ENCODE measurements at regions not wholly inside any gene's neighbourhood (a gene's known extent, or its start where the extent isn't known, plus 50 kb on each side); places are given as distances from the start of the nearest gene placed in this dataset.

GRCh38 chrX:41002026-41002425 is 83.2 kb upstream of the USP9X start:
- Histone ChIP-seq H3K4me3 (ENCODE audit: low read depth, low read length, poor library complexity, severe bottlenecking) (no peak overlapping the region), H3K79me2 (ENCODE audit: insufficient read depth, low read length) (no peaks in the 10 kb centered on the region)

GRCh38 chrX:41003506-41004270 is 81.6 kb upstream of the USP9X start:
- Histone ChIP-seq H3K4me3 (ENCODE audit: low read depth, low read length, poor library complexity, severe bottlenecking) (no peak overlapping the region), H3K9me2 (ENCODE audit: low read depth, low read length) (no peaks in the 10 kb centered on the region), H3K36me3 (ENCODE audit: insufficient read depth, low read length) (no peaks in the 10 kb centered on the region), H3K79me2 (ENCODE audit: insufficient read depth, low read length) (no peaks in the 10 kb centered on the region), H3K9me3 (ENCODE audit: low read length) (no peaks in the 10 kb centered on the region), H4K20me1 (ENCODE audit: insufficient read depth, low read length) (no peaks in the 10 kb centered on the region), H3K27ac (ENCODE audit: low read depth, low read length, poor library complexity, severe bottlenecking) (no peak overlapping the region), H3K27me3 (ENCODE audit: insufficient read depth, low read length) (no peaks in the 10 kb centered on the region), H2AFZ (ENCODE audit: low read length) (no peak overlapping the region), H3K4me2 (ENCODE audit: low read length) (no peak overlapping the region), H3K4me1 (ENCODE audit: insufficient read depth, low read length, severe bottlenecking) (no peaks in the 10 kb centered on the region), H3K9ac (ENCODE audit: low read length) (no peak overlapping the region), H3F3A (ENCODE audit: insufficient read depth, low read length) (no peaks in the 10 kb centered on the region)
- TF ChIP-seq CTCF (IDR thresholded peaks at IDR 0.05; ENCODE audit: low read length) (no peak), EZH2 (IDR thresholded peaks at IDR 0.05; ENCODE audit: borderline replicate concordance, low read length) (no peak)

More at GRCh38 chrX:41002026-41002425, 83.2 kb upstream of the USP9X start:
- Histone ChIP-seq H3K9ac (ENCODE audit: low read length) (no peak overlapping the region), H3K27me3 (ENCODE audit: insufficient read depth, low read length) (no peaks in the 10 kb centered on the region), H3F3A (ENCODE audit: insufficient read depth, low read length) (no peaks in the 10 kb centered on the region), H3K9me2 (ENCODE audit: low read depth, low read length) (no peaks in the 10 kb centered on the region), H3K9me3 (ENCODE audit: low read length) (no peaks in the 10 kb centered on the region), H3K4me2 (ENCODE audit: low read length) (no peak overlapping the region), H4K20me1 (ENCODE audit: insufficient read depth, low read length) (no peaks in the 10 kb centered on the region), H2AFZ (ENCODE audit: low read length) (no peak overlapping the region), H3K27ac (ENCODE audit: low read depth, low read length, poor library complexity, severe bottlenecking) (no peak overlapping the region), H3K4me1 (ENCODE audit: insufficient read depth, low read length, severe bottlenecking) (peaks cover 5% of the 10 kb centered on the region), H3K36me3 (ENCODE audit: insufficient read depth, low read length) (no peaks in the 10 kb centered on the region)
- TF ChIP-seq EZH2 (IDR thresholded peaks at IDR 0.05; ENCODE audit: borderline replicate concordance, low read length) (no peak), CTCF (IDR thresholded peaks at IDR 0.05; ENCODE audit: low read length) (no peak)

- H2AFZ ChIP-seq (ENCODE audit: low read length): no peak overlapping the region
- H3K9me3 ChIP-seq (ENCODE audit: low read length): no peaks in the 10 kb centered on the region
- no peak overlapping the region for H3K4me2 ChIP-seq (ENCODE audit: low read length)
- no peaks in the 10 kb centered on the region for H3K27me3 ChIP-seq (ENCODE audit: insufficient read depth, low read length)
- peaks cover 14% of the 10 kb centered on the region for H3K4me1 ChIP-seq (ENCODE audit: insufficient read depth, low read length, severe bottlenecking)
- no peaks in the 10 kb centered on the region for H3K36me3 ChIP-seq (ENCODE audit: insufficient read depth, low read length)
- no peaks in the 10 kb centered on the region for H3K9me2 ChIP-seq (ENCODE audit: low read depth, low read length)
- no peaks in the 10 kb centered on the region for H3K79me2 ChIP-seq (ENCODE audit: insufficient read depth, low read length)
- no peaks in the 10 kb centered on the region for H4K20me1 ChIP-seq (ENCODE audit: insufficient read depth, low read length)
- H3F3A ChIP-seq (ENCODE audit: insufficient read depth, low read length): no peaks in the 10 kb centered on the region
- H3K4me3 ChIP-seq (ENCODE audit: low read depth, low read length, poor library complexity, severe bottlenecking): no peak overlapping the region
- TF ChIP-seq EZH2 (IDR thresholded peaks at IDR 0.05; ENCODE audit: borderline replicate concordance, low read length) (no peak), CTCF (IDR thresholded peaks at IDR 0.05; ENCODE audit: low read length) (no peak)
- H3K9ac ChIP-seq (ENCODE audit: low read length): no peak overlapping the region
- H3K27ac ChIP-seq (ENCODE audit: low read depth, low read length, poor library complexity, severe bottlenecking): no peak overlapping the region
Observed at GRCh38 chrX:41005445-41005992, 79.7 kb upstream of the USP9X start.
